GM18499 (cell line): ENCODE measurements at regions not wholly inside any gene's neighbourhood (a gene's known extent, or its start where the extent isn't known, plus 50 kb on each side); places are given as distances from the start of the nearest gene placed in this dataset.

Experiments used
- ATAC-seq: cut with Tn5 transposase; IDR thresholded peaks from one replicate; pipeline ENCODE4 v1.9.1; 2021; ENCODE audit warnings: moderate number of reproducible peaks; ENCODE audit not compliant: insufficient read depth, unreplicated experiment

- no peak for ATAC-seq
Measured at GRCh38 chr16:73778887-73779286, 517.7 kb upstream of the PSMD7 start.

- no peak for ATAC-seq
Measured at GRCh38 chr16:73775841-73776388, 520.7 kb upstream of the PSMD7 start.

- no peak for ATAC-seq
Measured at GRCh38 chr16:73771196-73772064, 525.2 kb upstream of the PSMD7 start.

GRCh38 chr16:73768786-73769203, 527.8 kb upstream of the PSMD7 start:
- no peak for ATAC-seq

- ATAC-seq = no peak
Measured at GRCh38 chr16:73764321-73764720, 532.3 kb upstream of the PSMD7 start.

GRCh38 chr16:73756289-73757178, 540.1 kb upstream of the PSMD7 start:
- no peak for ATAC-seq

GRCh38 chr16:73753931-73754330, 542.7 kb upstream of the PSMD7 start:
- no peak for ATAC-seq

- no peak for ATAC-seq
Measured at GRCh38 chr16:73750639-73751038, 546.0 kb upstream of the PSMD7 start.

- ATAC-seq = no peak
Measured at GRCh38 chr16:73747328-73747727, 549.3 kb upstream of the PSMD7 start.

- no peak for ATAC-seq
Measured at GRCh38 chr16:73746554-73746953, 550.1 kb upstream of the PSMD7 start.

- no peak for ATAC-seq
Measured at GRCh38 chr16:73743665-73744496, 552.7 kb upstream of the PSMD7 start.

- ATAC-seq = no peak
Measured at GRCh38 chr16:73739049-73739769, 557.4 kb upstream of the PSMD7 start.

GRCh38 chr16:73738266-73738665, 558.3 kb upstream of the PSMD7 start:
- no peak for ATAC-seq

GRCh38 chr16:73737637-73738036, 559.0 kb upstream of the PSMD7 start:
- no peak for ATAC-seq

GRCh38 chr16:73735954-73736353, 560.7 kb upstream of the PSMD7 start:
- ATAC-seq = no peak

GRCh38 chr16:73735018-73735417, 561.6 kb upstream of the PSMD7 start:
- peak; percentile 51 for ATAC-seq

- ATAC-seq = no peak
Measured at GRCh38 chr16:73732681-73733080, 563.9 kb upstream of the PSMD7 start.

GRCh38 chr16:73732143-73732542, 564.5 kb upstream of the PSMD7 start:
- no peak for ATAC-seq

- ATAC-seq = no peak
Measured at GRCh38 chr16:73730481-73731090, 566.0 kb upstream of the PSMD7 start.
